H1 (cell line): ENCODE measurements at regions not wholly inside any gene's neighbourhood (a gene's known extent, or its start where the extent isn't known, plus 50 kb on each side); places are given as distances from the start of the nearest gene placed in this dataset.

ENCODE experiments used
- CTCF ChIA-PET: fragments of 300-600 bp; sonication (Branson Sonifier 250); formaldehyde crosslinking; loops from one replicate; lab custom pipeline; 2021; ENCODE audit not compliant: partially characterized antibody; lab: Charles Lee
- POLR2A ChIA-PET: fragments of 300-600 bp; sonication (Branson Sonifier 250); formaldehyde crosslinking; loops from one replicate; lab custom pipeline; 2021; ENCODE audit warnings: inconsistent platforms; ENCODE audit not compliant: partially characterized antibody; lab: Charles Lee
- DNase-seq, 2 experiments: peaks; one replicate each; pipeline versions ENCODE4 v3.0.0 to v3.0.0-alpha.2; 2010 to 2022; ENCODE audit warnings: low spot score in 2 of 2, low read depth in 1 of 2, mixed read lengths in 1 of 2
- FAIRE-seq: peaks from 2 replicates; lab custom pipeline; 2011; peaks lifted over from hg19 to GRCh38; lab: Jason Lieb, UNC
- H2AFZ ChIP-seq: 2 replicates; pipeline ENCODE4 v1.8.1; 2012; ENCODE audit warnings: low read length, inconsistent platforms
- H2AK5ac ChIP-seq: 2 replicates; pipeline ENCODE4 v1.6.1; 2013; ENCODE audit warnings: low read depth, low read length
- H2BK120ac ChIP-seq: replicated peaks from 2 replicates; pipeline ENCODE3; 2013; ENCODE audit warnings: low read depth, low read length, inconsistent platforms
- H2BK12ac ChIP-seq: 2 replicates; pipeline ENCODE4 v1.6.1; 2013; ENCODE audit warnings: low read depth, low read length
- H2BK15ac ChIP-seq: 2 replicates; pipeline ENCODE4 v1.6.1; 2013; ENCODE audit warnings: low read length
- H2BK20ac ChIP-seq: 2 replicates; pipeline ENCODE4 v1.6.1; 2013; ENCODE audit warnings: low read length
- H2BK5ac ChIP-seq: 2 replicates; pipeline ENCODE4 v1.6.1; 2013; ENCODE audit warnings: low read depth, low read length
- H3K14ac ChIP-seq: 2 replicates; pipeline ENCODE4 v1.6.1; 2013; ENCODE audit warnings: inconsistent platforms; ENCODE audit not compliant: insufficient read length
- H3K18ac ChIP-seq: 2 replicates; pipeline ENCODE4 v1.6.1; 2013; ENCODE audit warnings: low read length; ENCODE audit errors: extremely low read depth
- H3K23ac ChIP-seq: 2 replicates; pipeline ENCODE4 v1.6.1; 2013; ENCODE audit warnings: inconsistent platforms; ENCODE audit not compliant: insufficient read length
- H3K23me2 ChIP-seq: 2 replicates; pipeline ENCODE4 v1.6.1; 2013; ENCODE audit warnings: low read depth, low read length
- H3K27ac ChIP-seq: 2 replicates; pipeline ENCODE4 v1.6.1; 2011; ENCODE audit warnings: low read depth, low read length, inconsistent platforms
- H3K27me3 ChIP-seq, 4 experiments: replicated peaks in 1 of 4; 1 replicate in 1 of 4; 2 replicates in 3 of 4; pipeline versions ENCODE4 v1.6.1 to v1.8.1; 2011 to 2013; ENCODE audit warnings: low read length in 3 of 4, mild to moderate bottlenecking in 3 of 4, inconsistent platforms in 2 of 4, mixed read lengths in 2 of 4, moderate library complexity in 1 of 4; ENCODE audit not compliant: control insufficient read depth in 3 of 4, insufficient read depth in 3 of 4; ENCODE audit errors: extremely low read depth in 1 of 4
- H3K36me3 ChIP-seq, 4 experiments: 2 replicates each; pipeline versions ENCODE4 v1.6.1 to v1.8.1; 2011 to 2013; ENCODE audit warnings: mild to moderate bottlenecking in 4 of 4, low read length in 3 of 4, moderate library complexity in 2 of 4, control low read depth in 1 of 4, inconsistent platforms in 1 of 4; ENCODE audit not compliant: insufficient read depth in 4 of 4, control insufficient read depth in 2 of 4
- H3K4ac ChIP-seq: replicated peaks from 2 replicates; pipeline ENCODE3; 2013; ENCODE audit warnings: low read length, low read depth, mixed read lengths, inconsistent platforms; ENCODE audit not compliant: insufficient read length
- H3K4me1 ChIP-seq, 4 experiments: replicated peaks in 1 of 4; 1 replicate in 1 of 4; 2 replicates in 3 of 4; pipeline versions ENCODE4 v1.6.1 to v1.8.1; 2011 to 2013; ENCODE audit warnings: low read length in 3 of 4, inconsistent platforms in 2 of 4, mixed read lengths in 1 of 4; ENCODE audit not compliant: insufficient read depth in 4 of 4, control insufficient read depth in 3 of 4
- H3K4me2 ChIP-seq, 2 experiments: 2 replicates each; pipeline versions ENCODE4 v1.6.1 to v1.8.1; 2011 to 2013; ENCODE audit warnings: low read depth in 2 of 2, low read length in 2 of 2, control low read depth in 1 of 2, inconsistent platforms in 1 of 2, mild to moderate bottlenecking in 1 of 2; ENCODE audit not compliant: insufficient read depth in 1 of 2
- H3K4me3 ChIP-seq, 4 experiments: fragments of 200-600, 300-600 bp in 1 of 4; sonication (generic), shearing (Covaris generic), sonication (Bioruptor Twin) in 1 of 4; 2 replicates each; pipeline versions ENCODE4 v1.5.1 to v1.8.1; 2011 to 2016; ENCODE audit warnings: low read length in 4 of 4, low read depth in 3 of 4, control low read depth in 2 of 4, inconsistent platforms in 2 of 4, mild to moderate bottlenecking in 2 of 4, mixed read lengths in 1 of 4, moderate library complexity in 1 of 4; ENCODE audit not compliant: insufficient read depth in 2 of 4; ENCODE audit errors: extremely low read depth in 1 of 4
- H3K56ac ChIP-seq: replicated peaks from 2 replicates; pipeline ENCODE3; 2013; ENCODE audit warnings: low read depth, mild to moderate bottlenecking, mixed read lengths, low read length, inconsistent platforms; ENCODE audit not compliant: insufficient read length
- H3K79me1 ChIP-seq: 2 replicates; pipeline ENCODE4 v1.6.1; 2013; ENCODE audit warnings: low read depth, low read length, control low read depth
- H3K79me2 ChIP-seq, 2 experiments: 2 replicates each; pipeline versions ENCODE4 v1.6.1 to v1.8.1; 2012 to 2013; ENCODE audit warnings: low read length in 2 of 2, mild to moderate bottlenecking in 2 of 2, inconsistent platforms in 1 of 2; ENCODE audit not compliant: insufficient read depth in 2 of 2, control insufficient read depth in 1 of 2
- H3K9ac ChIP-seq, 4 experiments: replicated peaks in 1 of 4; 1 replicate in 1 of 4; 2 replicates in 3 of 4; pipeline versions ENCODE4 v1.6.1 to v1.8.1; 2011 to 2013; ENCODE audit warnings: low read depth in 3 of 4, low read length in 3 of 4, control low read depth in 2 of 4, mild to moderate bottlenecking in 2 of 4, moderate library complexity in 2 of 4, inconsistent platforms in 1 of 4; ENCODE audit errors: extremely low read depth in 1 of 4
- H3K9me3 ChIP-seq, 2 experiments: 2 replicates each; pipeline versions ENCODE4 v1.6.1 to v1.8.1; 2012 to 2013; ENCODE audit warnings: mild to moderate bottlenecking in 2 of 2, moderate library complexity in 2 of 2, control low read depth in 1 of 2, inconsistent platforms in 1 of 2, low read depth in 1 of 2, low read length in 1 of 2, mixed read lengths in 1 of 2; ENCODE audit not compliant: insufficient read depth in 2 of 2
- H4K20me1 ChIP-seq, 2 experiments: replicated peaks in 1 of 2; 2 replicates each; pipeline versions ENCODE3 to v1.8.1; 2011 to 2013; ENCODE audit warnings: inconsistent platforms in 2 of 2, low read length in 2 of 2, mild to moderate bottlenecking in 1 of 2; ENCODE audit not compliant: insufficient read depth in 2 of 2, control insufficient read depth in 1 of 2
- H4K5ac ChIP-seq: 2 replicates; pipeline ENCODE4 v1.6.1; 2013; ENCODE audit warnings: low read length, low read depth, mixed read lengths, inconsistent platforms; ENCODE audit not compliant: insufficient read length
- H4K8ac ChIP-seq: 2 replicates; pipeline ENCODE4 v1.8.0; 2013; ENCODE audit warnings: mild to moderate bottlenecking, moderate library complexity, low read length, inconsistent platforms; ENCODE audit not compliant: insufficient read depth; ENCODE audit errors: extremely low read depth
- H4K91ac ChIP-seq: replicated peaks from 2 replicates; pipeline ENCODE3; 2013; ENCODE audit warnings: low read length, mixed read lengths, inconsistent platforms; ENCODE audit not compliant: insufficient read length
- ATF3 ChIP-seq: IDR thresholded peaks from 2 replicates; pipeline ENCODE4 v1.6.1; 2011; ENCODE audit warnings: low read depth, mild to moderate bottlenecking, low read length; ENCODE audit not compliant: insufficient read depth
- BACH1 ChIP-seq: IDR thresholded peaks from 2 replicates; pipeline ENCODE4 v1.6.1; 2012; ENCODE audit warnings: low read length, improper control_type of control experiment
- CBX5 ChIP-seq: fragments of 300-800, 300-1000 bp; sonication (generic); IDR thresholded peaks from 2 replicates; pipeline ENCODE4 v1.7.1; 2016; ENCODE audit warnings: antibody characterized with exemption, low read length, low read depth
- CHD2 ChIP-seq: IDR thresholded peaks from 2 replicates; pipeline ENCODE4 v1.6.1; 2012; ENCODE audit warnings: low read length, improper control_type of control experiment
- E2F6 ChIP-seq: IDR thresholded peaks from 2 replicates; pipeline ENCODE4 v1.6.1; 2012; ENCODE audit warnings: inconsistent platforms
- EP300 ChIP-seq, 2 experiments: IDR thresholded peaks; 1 replicate in 1 of 2; 2 replicates in 1 of 2; pipeline ENCODE4 v1.6.1; 2011 to 2012; ENCODE audit warnings: low read depth in 2 of 2, low read length in 2 of 2, mild to moderate bottlenecking in 2 of 2, borderline replicate concordance in 1 of 2, inconsistent platforms in 1 of 2, moderate library complexity in 1 of 2
- EZH2 ChIP-seq: fragments of 200-600 bp; sonication (generic); IDR thresholded peaks from 2 replicates; pipeline ENCODE4 v1.7.1; 2012; ENCODE audit warnings: low read depth, mild to moderate bottlenecking, moderate library complexity, low read length, inconsistent platforms; ENCODE audit not compliant: severe bottlenecking
- JUND ChIP-seq: IDR thresholded peaks from 2 replicates; pipeline ENCODE4 v1.6.1; 2011; ENCODE audit warnings: mild to moderate bottlenecking, improper control_type of control experiment, low read length
- KDM1A ChIP-seq: fragments of 200-600, 300-600 bp; sonication (generic); IDR thresholded peaks from 2 replicates; pipeline ENCODE4 v1.7.1; 2016; ENCODE audit warnings: mild to moderate bottlenecking, low read length, borderline replicate concordance
- KDM5A ChIP-seq: fragments of 200-600 bp; IDR thresholded peaks from 2 replicates; pipeline ENCODE4 v1.7.1; 2012; ENCODE audit warnings: mild to moderate bottlenecking, low read length, inconsistent platforms, mixed read lengths
- MAX ChIP-seq: IDR thresholded peaks from 2 replicates; pipeline ENCODE4 v1.6.1; 2012; ENCODE audit warnings: inconsistent platforms
- SAP30 ChIP-seq: fragments of 300-600 bp; sonication (generic); IDR thresholded peaks from 2 replicates; pipeline ENCODE4 v1.7.1; 2012; ENCODE audit warnings: low read length, moderate library complexity, mild to moderate bottlenecking, inconsistent platforms; ENCODE audit not compliant: insufficient read depth, insufficient replicate concordance
- SP4 ChIP-seq: IDR thresholded peaks from 2 replicates; pipeline ENCODE4 v1.6.1; 2012; ENCODE audit warnings: low read length, inconsistent platforms
- SRF ChIP-seq: IDR thresholded peaks from 2 replicates; pipeline ENCODE4 v1.6.1; 2011; ENCODE audit warnings: mild to moderate bottlenecking, low read depth, low read length, moderate library complexity
- WGBS, 2 experiments: shearing (Covaris generic) in 1 of 2; methylation state at CpG; one replicate each; pipeline versions ENCODE4 v1.1.6 to v1.1.7; 2013 to 2015; ENCODE audit warnings: low lambda C conversion rate in 2 of 2, mixed read lengths in 2 of 2, inconsistent platforms in 1 of 2, low coverage in 1 of 2, missing lambda C conversion rate in 1 of 2; ENCODE audit not compliant: insufficient replicate concordance in 2 of 2, insufficient coverage in 1 of 2, insufficient read length in 1 of 2; ENCODE audit errors: extremely low coverage in 1 of 2, missing lambda C conversion rate in 1 of 2; 5-methylcytosine and 5-hydroxymethylcytosine counted together

- CTCF ChIA-PET, result interaction anchor here (1.2 kb wide), 1 partner anchor 34 kb away, joined by 3 read pairs; no protein-coding TSS in a partner anchor
- Histone ChIP-seq H3K14ac (no peak overlapping the region), H3K27ac (no peak overlapping the region), H4K91ac (no peak overlapping the region), H2BK12ac (no peak overlapping the region), H3K4me2 (no peak overlapping the region), H4K5ac (no peak overlapping the region), H3K79me2 (no peaks in the 10 kb centered on the region), H3K23ac (no peak overlapping the region), H3K23me2 (no peaks in the 10 kb centered on the region), H2BK20ac (no peak overlapping the region), H2BK5ac (no peak overlapping the region), H3K18ac (no peak overlapping the region), H3K9ac (no peak overlapping the region), H2AK5ac (no peak overlapping the region), H2BK120ac (no peak overlapping the region), H3K4ac (no peak overlapping the region), H3K4me1 (no peaks in the 10 kb centered on the region), H2AFZ (no peak overlapping the region), H2BK15ac (no peak overlapping the region), H3K56ac (no peak overlapping the region), H3K79me1 (no peaks in the 10 kb centered on the region), H3K27me3 (no peaks in the 10 kb centered on the region), H4K20me1 (no peaks in the 10 kb centered on the region), H3K4me3 (no peak overlapping the region), H4K8ac (no peak overlapping the region), H3K9me3 (no peaks in the 10 kb centered on the region; a peak in 1 of 4 replicates), H3K36me3 (no peaks in the 10 kb centered on the region)
- FAIRE-seq (no peak), DNase-seq (no peak)
- POLR2A ChIA-PET, result no interaction called here
- WGBS, 2 experiments, result 79% methylated on average over 2 of the region's 2 CpGs; no CpG with 5 or more reads in 1 of the 2 experiments
- TF ChIP-seq JUND, result no peak
- no peak for TF ChIP-seq EZH2
- TF ChIP-seq KDM5A, result no peak
- no peak for TF ChIP-seq EP300 (IDR thresholded peaks at IDR 0.05; ENCODE audit: borderline replicate concordance in 1 of 2, low read depth in 2 of 2, low read length in 2 of 2)
- TF ChIP-seq MAX, result no peak
- no peak for TF ChIP-seq BACH1
- TF ChIP-seq CHD2, result no peak
- no peak for TF ChIP-seq SP4
- no peak for TF ChIP-seq SRF
- no peak for TF ChIP-seq E2F6
- no peak for TF ChIP-seq ATF3
- no peak for TF ChIP-seq CBX5
- no peak for TF ChIP-seq SAP30
- no peak for TF ChIP-seq KDM1A
Measured at GRCh38 chr1:221397141-221397540, 344.7 kb downstream of the DUSP10 start.
